ENCODE measurements at regions not wholly inside any gene's neighbourhood (a gene's known extent, or its start where the extent isn't known, plus 50 kb on each side); places are given as distances from the start of the nearest gene placed in this dataset.

- no peak for DNase-seq
- no peak for FAIRE-seq
- intact Hi-C loops (cut with DNase I) = loop anchor here in 2 of 3 donors (5.0 to 10.0 kb wide), 2 partner anchors 443 to 446 kb away; no protein-coding TSS in a partner anchor
- peaks cover 0 to 4% (median 0%) of the 10 kb centered on the region in 3 donors for H3K4me1 ChIP-seq
- peak overlapping the region; percentile 26 to 66 (median 41) for H3K4me3 ChIP-seq
- H3K36me3 ChIP-seq = no peaks in the 10 kb centered on the region
- H3K9me3 ChIP-seq = no peaks in the 10 kb centered on the region
- WGBS, 2 donors = 37 to 41% methylated on average over 13 of the region's 13 CpGs
- peak; percentile 52 to 74 (median 68) for ATAC-seq
- no peaks in the 10 kb centered on the region for H3K27me3 ChIP-seq
- no peak for TF ChIP-seq CTCF (IDR thresholded peaks at IDR 0.05)
- H3K27ac ChIP-seq = no peak overlapping the region
Measured at GRCh38 chr6:160931378-160932310, 59.9 kb upstream of the MAP3K4 start.

- no peak for TF ChIP-seq CTCF (IDR thresholded peaks at IDR 0.05)
- Histone ChIP-seq H3K36me3 (no peaks in the 10 kb centered on the region), H3K9me3 (no peaks in the 10 kb centered on the region), H3K4me3 (no peak overlapping the region), H3K27me3 (no peaks in the 10 kb centered on the region), H3K27ac (no peak overlapping the region), H3K4me1 (peaks cover 0 to 4% (median 0%) of the 10 kb centered on the region in 3 donors)
- no peak for FAIRE-seq
- ATAC-seq = no peak
- 80 to 82% methylated on average over 8 of the region's 8 CpGs for WGBS, 2 donors
- intact Hi-C loops (cut with DNase I) = loop anchor here in 2 of 3 donors (5.0 to 10.0 kb wide), 2 partner anchors 442 to 444 kb away; no protein-coding TSS in a partner anchor
- DNase-seq = no peak
Measured at GRCh38 chr6:160933256-160933655, 58.3 kb upstream of the MAP3K4 start.

DNA sequence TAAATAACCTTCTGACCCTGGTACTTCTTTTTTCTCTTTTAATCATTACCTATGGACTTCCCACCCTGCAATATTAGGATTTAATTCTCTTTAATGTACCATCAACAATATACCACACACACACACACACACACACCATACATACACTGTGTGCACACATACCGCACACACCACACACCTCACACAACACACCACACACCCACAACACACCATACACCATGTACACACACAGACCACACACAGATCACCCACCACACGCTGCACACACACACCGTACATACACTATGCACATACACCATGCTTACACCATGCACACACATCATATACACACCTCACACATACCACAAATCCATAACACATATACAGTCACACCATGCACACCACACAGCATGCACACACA is 57.4 kb upstream of the MAP3K4 start:
- no peak for FAIRE-seq
- intact Hi-C loops (cut with DNase I) = loop anchor here in 2 of 3 donors (5.0 to 10.0 kb wide), 2 partner anchors 441 to 443 kb away; no protein-coding TSS in a partner anchor
- no peak for TF ChIP-seq CTCF (IDR thresholded peaks at IDR 0.05)

DNA sequence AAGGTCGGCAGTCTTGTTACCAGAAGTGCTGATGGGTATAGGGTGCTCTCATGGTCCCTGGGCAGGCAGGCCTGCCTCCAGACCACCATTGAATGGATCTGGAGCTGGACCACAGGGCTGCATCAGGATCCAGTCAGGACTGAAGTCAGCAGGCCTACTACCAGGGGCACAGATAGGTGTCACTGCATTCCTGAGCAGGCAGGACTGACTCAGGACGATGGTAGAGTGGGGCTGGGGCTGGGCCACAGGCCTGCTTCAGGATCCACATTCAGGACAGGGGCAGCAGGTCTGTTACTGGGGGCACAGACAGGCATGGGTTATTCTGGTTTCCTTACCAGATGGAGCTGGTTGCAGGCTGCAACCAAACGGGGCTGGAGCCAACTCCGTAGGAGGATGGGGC is 51.4 kb upstream of the MAP3K4 start:
- Histone ChIP-seq H3K4me1 (no peaks in the 10 kb centered on the region), H3K4me3 (no peak overlapping the region), H3K9me3 (no peaks in the 10 kb centered on the region), H3K27ac (no peak overlapping the region), H3K36me3 (no peaks in the 10 kb centered on the region), H3K27me3 (no peaks in the 10 kb centered on the region)
- no peak for TF ChIP-seq CTCF (IDR thresholded peaks at IDR 0.05)
- no peak for FAIRE-seq
- no peak for ATAC-seq
- DNase-seq = no peak
- 77 to 86% methylated on average over 4 of the region's 4 CpGs for WGBS, 2 donors
- intact Hi-C loops (cut with DNase I) = no loop called here

More for the DNA sequence above, 57.4 kb upstream of the MAP3K4 start:
- H3K4me3 ChIP-seq = no peak overlapping the region
- H3K27me3 ChIP-seq = no peaks in the 10 kb centered on the region
- ATAC-seq = no peak
- H3K4me1 ChIP-seq = peaks cover 0 to 4% (median 0%) of the 10 kb centered on the region in 3 donors
- 80 to 82% methylated on average over 3 of the region's 3 CpGs for WGBS, 2 donors
- DNase-seq = no peak
- H3K36me3 ChIP-seq = no peaks in the 10 kb centered on the region
- no peak overlapping the region for H3K27ac ChIP-seq
- H3K9me3 ChIP-seq = no peaks in the 10 kb centered on the region
